GM18499 (cell line): ENCODE measurements at regions not wholly inside any gene's neighbourhood (a gene's known extent, or its start where the extent isn't known, plus 50 kb on each side); places are given as distances from the start of the nearest gene placed in this dataset.
"Not testable (repeated sequence)": the region's sequence is repeated elsewhere in the genome, so short reads cannot be mapped to it uniquely, and the experiment has no call there.

Experiments used
- ATAC-seq: cut with Tn5 transposase; IDR thresholded peaks from one replicate; pipeline ENCODE4 v1.9.1; 2021; ENCODE audit warnings: moderate number of reproducible peaks; ENCODE audit not compliant: insufficient read depth, unreplicated experiment

- not testable (repeated sequence) for ATAC-seq
These were observed 88.8 kb upstream of the CAV2 start for GRCh38 chr7:116410694-116411093.

- ATAC-seq: no peak
These were observed 81.8 kb upstream of the CAV2 start for GRCh38 chr7:116417593-116418345.

- ATAC-seq: no peak
These were observed 81.0 kb upstream of the CAV2 start for GRCh38 chr7:116418524-116418923.

- ATAC-seq: no peak
These were observed 79.5 kb upstream of the CAV2 start for GRCh38 chr7:116420003-116420402.

- ATAC-seq: no peak
These were observed 78.2 kb upstream of the CAV2 start for GRCh38 chr7:116421298-116421697.

- ATAC-seq: no peak
These were observed 76.9 kb upstream of the CAV2 start for GRCh38 chr7:116422683-116423082.

- ATAC-seq: no peak
These were observed 76.0 kb upstream of the CAV2 start for GRCh38 chr7:116423499-116423898.

GRCh38 chr7:116425647-116426209 lies 73.8 kb upstream of the CAV2 start:
- ATAC-seq: no peak

- no peak for ATAC-seq
These were observed 72.9 kb upstream of the CAV2 start for GRCh38 chr7:116426428-116427156.

- no peak for ATAC-seq
These were observed 69.4 kb upstream of the CAV2 start for GRCh38 chr7:116429986-116430619.

- no peak for ATAC-seq
These were observed 67.6 kb upstream of the CAV2 start for GRCh38 chr7:116431787-116432526.

- no peak for ATAC-seq
These were observed 67.0 kb upstream of the CAV2 start for GRCh38 chr7:116432527-116432916.

- ATAC-seq: no peak
These were observed 66.3 kb upstream of the CAV2 start for GRCh38 chr7:116433246-116433645.

GRCh38 chr7:116434820-116435341 lies 64.7 kb upstream of the CAV2 start:
- no peak for ATAC-seq

- ATAC-seq: no peak
These were observed 63.2 kb upstream of the CAV2 start for GRCh38 chr7:116436305-116436826.

- no peak for ATAC-seq
These were observed 61.3 kb upstream of the CAV2 start for GRCh38 chr7:116438267-116438666.

- ATAC-seq: no peak
These were observed 60.5 kb upstream of the CAV2 start for GRCh38 chr7:116439005-116439404.

GRCh38 chr7:116439841-116440549 lies 59.5 kb upstream of the CAV2 start:
- no peak for ATAC-seq

GRCh38 chr7:116441534-116441933 lies 58.0 kb upstream of the CAV2 start:
- ATAC-seq: no peak
